Neural cell (in vitro differentiated cells): ENCODE measurements at regions not wholly inside any gene's neighbourhood (a gene's known extent, or its start where the extent isn't known, plus 50 kb on each side); places are given as distances from the start of the nearest gene placed in this dataset.

Experiments used
- H2AFZ ChIP-seq: fragments of 200-600, 300-800 bp; sonication (generic), shearing (Covaris generic); 2 replicates; pipeline ENCODE4 v1.6.0; 2014; ENCODE audit warnings: low read depth, mild to moderate bottlenecking, antibody characterized with exemption, low read length, moderate library complexity
- H3F3A ChIP-seq: fragments of 200-600 bp; shearing (Covaris generic); 2 replicates; pipeline ENCODE4 v1.6.1; 2016; ENCODE audit warnings: mild to moderate bottlenecking, moderate library complexity, mixed read lengths, antibody characterized with exemption, low read length; ENCODE audit not compliant: insufficient read depth, poor library complexity, severe bottlenecking
- H3K27ac ChIP-seq: fragments of 200-600, 300-800 bp; sonication (generic), shearing (Covaris generic); 2 replicates; pipeline ENCODE4 v1.5.1; 2014; ENCODE audit warnings: mild to moderate bottlenecking, low read length, moderate library complexity
- H3K27me3 ChIP-seq: fragments of 300-800, 200-600 bp; sonication (generic), shearing (Covaris generic); 2 replicates; pipeline ENCODE4 v1.6.0; 2014; ENCODE audit warnings: mild to moderate bottlenecking, low read depth, low read length, moderate library complexity; ENCODE audit not compliant: insufficient read depth
- H3K36me3 ChIP-seq: fragments of 300-800, 200-600 bp; sonication (generic), shearing (Covaris generic); 2 replicates; pipeline ENCODE4 v1.5.1; 2014; ENCODE audit warnings: mild to moderate bottlenecking, antibody characterized with exemption, low read length, moderate library complexity; ENCODE audit not compliant: insufficient read depth
- H3K4me2 ChIP-seq: fragments of 300-800, 200-600 bp; sonication (generic), shearing (Covaris generic); 2 replicates; pipeline ENCODE4 v1.6.0; 2014; ENCODE audit warnings: mild to moderate bottlenecking, low read length
- H3K4me3 ChIP-seq: fragments of 300-800, 200-600 bp; sonication (generic), shearing (Covaris generic); 2 replicates; pipeline ENCODE4 v1.5.1; 2014; ENCODE audit warnings: mild to moderate bottlenecking, low read length, moderate library complexity
- H3K79me2 ChIP-seq: fragments of 200-600 bp; shearing (Covaris generic); replicated peaks from 2 replicates; pipeline ENCODE4 v1.6.0; 2014; ENCODE audit warnings: mild to moderate bottlenecking, low read length, moderate library complexity; ENCODE audit not compliant: insufficient read depth
- H3K9ac ChIP-seq: fragments of 300-800, 200-600 bp; sonication (generic), shearing (Covaris generic); 2 replicates; pipeline ENCODE4 v1.6.1; 2016; ENCODE audit warnings: mild to moderate bottlenecking, low read length, mixed read lengths
- H3K9me2 ChIP-seq: fragments of 200-600 bp; shearing (Covaris generic); 2 replicates; pipeline ENCODE4 v1.6.1; 2016; ENCODE audit warnings: mild to moderate bottlenecking, low read length, mixed read lengths; ENCODE audit not compliant: insufficient read depth
- H3K9me3 ChIP-seq: fragments of 200-600, 300-800 bp; sonication (generic), shearing (Covaris generic); 2 replicates; pipeline ENCODE4 v1.6.1; 2016; ENCODE audit warnings: mild to moderate bottlenecking, mixed run types, low read length, moderate library complexity, mixed read lengths
- H4K20me1 ChIP-seq: fragments of 200-600 bp; shearing (Covaris generic); 2 replicates; pipeline ENCODE4 v1.6.1; 2016; ENCODE audit warnings: mild to moderate bottlenecking, mixed run types; ENCODE audit not compliant: insufficient read depth
- CTCF ChIP-seq: fragments of 450-650 bp; IDR thresholded peaks from 2 replicates; pipeline ENCODE4 v1.5.1; 2014; ENCODE audit warnings: antibody characterized with exemption, mild to moderate bottlenecking, moderate library complexity; ENCODE audit not compliant: poor library complexity, severe bottlenecking
- EP300 ChIP-seq: fragments of 450-650 bp; conservative IDR thresholded peaks from 2 replicates; pipeline ENCODE4 v1.6.1; 2014; ENCODE audit warnings: antibody characterized with exemption, mild to moderate bottlenecking, moderate library complexity; ENCODE audit not compliant: poor library complexity, severe bottlenecking
- EZH2 ChIP-seq: fragments of 200-600, 300-800 bp; shearing (Covaris generic), sonication (generic); IDR thresholded peaks from 2 replicates; pipeline ENCODE4 v1.6.1; 2014; ENCODE audit warnings: antibody characterized with exemption, low read length, borderline replicate concordance, mild to moderate bottlenecking; ENCODE audit not compliant: insufficient read depth, poor library complexity, severe bottlenecking
- MXI1 ChIP-seq: fragments of 450-650 bp; conservative IDR thresholded peaks from 2 replicates; pipeline ENCODE4 v1.6.1; 2014; ENCODE audit warnings: antibody characterized with exemption, mild to moderate bottlenecking; ENCODE audit not compliant: poor library complexity, severe bottlenecking
- POLR2AphosphoS5 ChIP-seq: IDR thresholded peaks from 2 replicates; pipeline ENCODE4 v1.6.1; 2012
- RAD21 ChIP-seq: fragments of 450-650 bp; conservative IDR thresholded peaks from 2 replicates; pipeline ENCODE4 v1.6.1; 2014; ENCODE audit warnings: antibody characterized with exemption, mild to moderate bottlenecking, moderate library complexity
- REST ChIP-seq: IDR thresholded peaks from 2 replicates; pipeline ENCODE4 v1.6.1; 2012; ENCODE audit warnings: borderline replicate concordance
- SMC3 ChIP-seq: fragments of 450-650 bp; conservative IDR thresholded peaks from 2 replicates; pipeline ENCODE4 v1.6.1; 2014; ENCODE audit warnings: antibody characterized with exemption, mild to moderate bottlenecking, moderate library complexity; ENCODE audit not compliant: poor library complexity
- TAF1 ChIP-seq: IDR thresholded peaks from 2 replicates; pipeline ENCODE4 v1.6.1; 2012; ENCODE audit warnings: low read depth

DNA sequence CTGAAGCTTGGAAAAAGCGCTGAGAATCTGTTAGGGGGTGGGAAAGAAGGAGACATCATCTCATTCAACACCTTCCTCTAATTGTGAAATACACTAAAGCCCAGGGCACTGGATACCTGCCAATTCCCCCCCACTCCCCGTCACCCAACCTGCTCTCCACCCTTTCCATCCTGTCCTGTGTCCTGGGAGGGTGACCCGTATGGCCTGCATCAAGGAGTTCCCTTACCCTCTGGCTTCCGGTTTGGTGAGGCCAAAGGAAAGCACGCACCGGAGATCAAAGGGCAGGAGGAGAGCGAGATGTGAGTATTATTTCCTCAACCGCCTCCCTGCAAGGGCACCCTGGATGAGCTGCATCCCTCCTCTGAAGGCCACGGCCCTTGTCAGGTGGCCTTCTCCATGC lies 65.0 kb upstream of the PTPRJ start:
- Histone ChIP-seq H3K4me2 (no peak overlapping the region), H2AFZ (no peak overlapping the region), H3K9me3 (no peaks in the 10 kb centered on the region), H3K27ac (peak overlapping the region; percentile 42), H4K20me1 (no peaks in the 10 kb centered on the region), H3K36me3 (no peaks in the 10 kb centered on the region), H3K27me3 (no peaks in the 10 kb centered on the region), H3K9ac (no peak overlapping the region), H3K79me2 (no peaks in the 10 kb centered on the region), H3K9me2 (no peaks in the 10 kb centered on the region), H3K4me3 (no peak overlapping the region), H3F3A (no peaks in the 10 kb centered on the region)
- TF ChIP-seq TAF1 (no peak), REST (no peak), MXI1 (no peak), EP300 (no peak), POLR2AphosphoS5 (no peak), EZH2 (no peak), RAD21 (no peak)

GRCh38 chr11:47914743-47915142 lies 65.6 kb upstream of the PTPRJ start:
- H4K20me1 ChIP-seq = no peaks in the 10 kb centered on the region
- H3K36me3 ChIP-seq = no peaks in the 10 kb centered on the region
- H3K4me2 ChIP-seq = no peak overlapping the region
- H3K9ac ChIP-seq = no peak overlapping the region
- H3F3A ChIP-seq = no peaks in the 10 kb centered on the region
- no peaks in the 10 kb centered on the region for H3K9me2 ChIP-seq
- no peaks in the 10 kb centered on the region for H3K9me3 ChIP-seq
- H3K4me3 ChIP-seq = no peak overlapping the region
- no peaks in the 10 kb centered on the region for H3K27me3 ChIP-seq
- H3K79me2 ChIP-seq = no peaks in the 10 kb centered on the region
- no peak for TF ChIP-seq MXI1
- TF ChIP-seq EZH2 = no peak
- TF ChIP-seq EP300 = peak; percentile 19
- peak; percentile 21 for TF ChIP-seq POLR2AphosphoS5
- no peak for TF ChIP-seq SMC3
- TF ChIP-seq TAF1 = no peak
- no peak for TF ChIP-seq CTCF
- no peak for TF ChIP-seq RAD21
- TF ChIP-seq REST = no peak
- peak overlapping the region; percentile 42 for H3K27ac ChIP-seq
- no peak overlapping the region for H2AFZ ChIP-seq
